IMR-90 (cell line): ENCODE measurements at regions not wholly inside any gene's neighbourhood (a gene's known extent, or its start where the extent isn't known, plus 50 kb on each side); places are given as distances from the start of the nearest gene placed in this dataset.
A peak's percentile ranks its signal among the peaks of the same experiment; 100 is the strongest.

Experiments used
- ATAC-seq: fragments of 200-7000 bp; cut with Tn5 transposase; 2 replicates; pipeline ENCODE4 v1.9.1; 2020; ENCODE audit warnings: low read depth, mild to moderate bottlenecking, moderate library complexity
- BruUV-seq: library from RNA; stranded (reverse); fragments of 400-500 nt; replicated peaks from 2 replicates; lab custom pipeline; 2021; lab: Mats Ljungman, UMichigan
- CTCF ChIA-PET: fragments of 300-600 bp; formaldehyde crosslinking; extraction: SDS; loops from one replicate; lab custom pipeline; 2021; ENCODE audit warnings: antibody characterized with exemption; lab: Yijun Ruan, JAX
- POLR2A ChIA-PET: fragments of 300-600 bp; sonication (Branson Sonifier 250); formaldehyde crosslinking; loops from one replicate; lab custom pipeline; 2022; ENCODE audit warnings: antibody characterized with exemption; ENCODE audit not compliant: unreplicated experiment; lab: Charles Lee
- DNase-seq: peaks from one replicate; pipeline ENCODE4 v3.0.0; 2013
- H2AFZ ChIP-seq: replicated peaks from 2 replicates; pipeline ENCODE3; 2013; ENCODE audit warnings: low read length, mild to moderate bottlenecking; ENCODE audit not compliant: poor library complexity
- H2AK5ac ChIP-seq: 2 replicates; pipeline ENCODE4 v1.6.1; 2013; ENCODE audit warnings: low read depth, low read length, inconsistent platforms
- H2AK9ac ChIP-seq: replicated peaks from 2 replicates; pipeline ENCODE3; 2013; ENCODE audit warnings: mild to moderate bottlenecking, low read depth, low read length, moderate library complexity; ENCODE audit not compliant: poor library complexity
- H2BK120ac ChIP-seq: 2 replicates; pipeline ENCODE4 v1.6.1; 2013; ENCODE audit warnings: low read depth, low read length, inconsistent platforms
- H2BK15ac ChIP-seq: 3 replicates; pipeline ENCODE4 v1.6.1; 2013; ENCODE audit warnings: low read depth, low read length, inconsistent platforms
- H2BK20ac ChIP-seq: 2 replicates; pipeline ENCODE4 v1.6.1; 2013; ENCODE audit warnings: low read depth, mild to moderate bottlenecking, inconsistent platforms, low read length, moderate library complexity
- H2BK5ac ChIP-seq: 2 replicates; pipeline ENCODE4 v1.6.1; 2013; ENCODE audit warnings: mild to moderate bottlenecking, low read depth, low read length, inconsistent platforms; ENCODE audit not compliant: poor library complexity, severe bottlenecking
- H3K14ac ChIP-seq: replicated peaks from 2 replicates; pipeline ENCODE4 v1.6.1; 2013; ENCODE audit warnings: low read depth, low read length, inconsistent platforms
- H3K18ac ChIP-seq: 2 replicates; pipeline ENCODE4 v1.6.1; 2013; ENCODE audit warnings: low read depth, low read length, control low read depth
- H3K23ac ChIP-seq: 2 replicates; pipeline ENCODE4 v1.6.1; 2013; ENCODE audit warnings: low read depth, low read length, inconsistent platforms
- H3K27ac ChIP-seq: 2 replicates; pipeline ENCODE4 v1.5.1; 2013; ENCODE audit warnings: mild to moderate bottlenecking, control low read depth, low read length; ENCODE audit not compliant: insufficient read depth
- H3K27me3 ChIP-seq: 2 replicates; pipeline ENCODE4 v1.6.1; 2013; ENCODE audit warnings: low read length; ENCODE audit not compliant: control insufficient read depth, insufficient read depth
- H3K36me3 ChIP-seq: 2 replicates; pipeline ENCODE4 v1.6.1; 2013; ENCODE audit warnings: low read length, mixed read lengths; ENCODE audit not compliant: control insufficient read depth, insufficient read depth
- H3K4ac ChIP-seq: 2 replicates; pipeline ENCODE4 v1.6.1; 2013; ENCODE audit warnings: low read depth, low read length, inconsistent platforms
- H3K4me1 ChIP-seq: 2 replicates; pipeline ENCODE4 v1.6.1; 2013; ENCODE audit warnings: low read length, mixed read lengths; ENCODE audit not compliant: control insufficient read depth, insufficient read depth
- H3K4me2 ChIP-seq: 2 replicates; pipeline ENCODE4 v1.6.1; 2013; ENCODE audit warnings: low read depth, mild to moderate bottlenecking, control low read depth, low read length, moderate library complexity
- H3K4me3 ChIP-seq: 2 replicates; pipeline ENCODE4 v1.5.1; 2013; ENCODE audit warnings: low read depth, mild to moderate bottlenecking, control low read depth, low read length, moderate library complexity; ENCODE audit not compliant: insufficient read depth
- H3K56ac ChIP-seq: 2 replicates; pipeline ENCODE4 v1.6.1; 2013; ENCODE audit warnings: low read length, inconsistent platforms; ENCODE audit not compliant: insufficient read depth; ENCODE audit errors: extremely low read depth
- H3K79me1 ChIP-seq, 2 experiments: 2 replicates each; pipeline ENCODE4 v1.6.1; 2013; ENCODE audit warnings: low read length in 2 of 2, inconsistent platforms in 1 of 2, low read depth in 1 of 2
- H3K9ac ChIP-seq: 2 replicates; pipeline ENCODE4 v1.6.1; 2013; ENCODE audit warnings: low read depth, low read length, control low read depth
- H3K9me1 ChIP-seq: 2 replicates; pipeline ENCODE4 v1.6.1; 2013; ENCODE audit warnings: low read length, inconsistent platforms; ENCODE audit not compliant: insufficient read depth
- H3K9me3 ChIP-seq: 2 replicates; pipeline ENCODE4 v1.6.1; 2013; ENCODE audit warnings: low read length; ENCODE audit not compliant: control insufficient read depth, insufficient read depth
- H4K20me1 ChIP-seq: 2 replicates; pipeline ENCODE4 v1.6.1; 2013; ENCODE audit warnings: low read length, inconsistent platforms; ENCODE audit not compliant: insufficient read depth
- H4K5ac ChIP-seq: 2 replicates; pipeline ENCODE4 v1.6.1; 2013; ENCODE audit warnings: mild to moderate bottlenecking, low read depth, low read length, control low read depth
- H4K8ac ChIP-seq, 2 experiments: 2 replicates each; pipeline ENCODE4 v1.6.1; 2013; ENCODE audit warnings: low read depth in 2 of 2, low read length in 2 of 2, control low read depth in 1 of 2, inconsistent platforms in 1 of 2
- H4K91ac ChIP-seq: 2 replicates; pipeline ENCODE4 v1.6.1; 2013; ENCODE audit warnings: low read depth, low read length, inconsistent platforms; ENCODE audit not compliant: insufficient read depth
- BHLHE40 ChIP-seq: fragments of 150-350 bp; IDR thresholded peaks from 2 replicates; pipeline ENCODE4 v1.6.1; 2016; ENCODE audit warnings: mild to moderate bottlenecking, low read depth, low read length
- CEBPB ChIP-seq: IDR thresholded peaks from 2 replicates; pipeline ENCODE4 v1.6.1; 2012; ENCODE audit warnings: low read depth, low read length, improper control_type of control experiment
- CHD1 ChIP-seq: IDR thresholded peaks from 2 replicates; pipeline ENCODE4 v1.6.1; 2012; ENCODE audit warnings: low read depth, low read length, improper control_type of control experiment
- CTCF ChIP-seq: conservative IDR thresholded peaks from 2 replicates; pipeline ENCODE4 v1.5.1; 2012; ENCODE audit warnings: mild to moderate bottlenecking, low read depth, low read length, improper control_type of control experiment
- ELK1 ChIP-seq: fragments of 150-350 bp; IDR thresholded peaks from 2 replicates; pipeline ENCODE4 v1.6.1; 2016; ENCODE audit warnings: low read depth, mild to moderate bottlenecking, low read length, moderate library complexity, borderline replicate concordance
- FOS ChIP-seq: fragments of 150-350 bp; IDR thresholded peaks from 2 replicates; pipeline ENCODE4 v1.6.1; 2016; ENCODE audit warnings: low read depth, low read length
- MAFK ChIP-seq: IDR thresholded peaks from 2 replicates; pipeline ENCODE4 v1.6.1; 2012; ENCODE audit warnings: low read depth, low read length, improper control_type of control experiment
- MAZ ChIP-seq: IDR thresholded peaks from 2 replicates; pipeline ENCODE4 v1.6.1; 2012; ENCODE audit warnings: low read depth, mild to moderate bottlenecking, low read length, improper control_type of control experiment, moderate library complexity, borderline replicate concordance
- MXI1 ChIP-seq: IDR thresholded peaks from 2 replicates; pipeline ENCODE4 v1.6.1; 2012; ENCODE audit warnings: low read depth, mild to moderate bottlenecking, low read length, moderate library complexity, borderline replicate concordance
- NFE2L2 ChIP-seq: fragments of 150-350 bp; IDR thresholded peaks from 2 replicates; pipeline ENCODE4 v1.6.1; 2016; ENCODE audit warnings: low read depth, mild to moderate bottlenecking, low read length
- POLR2A ChIP-seq: IDR thresholded peaks from 2 replicates; pipeline ENCODE4 v1.6.1; 2012; ENCODE audit warnings: mild to moderate bottlenecking, low read depth, low read length
- RAD21 ChIP-seq: IDR thresholded peaks from 2 replicates; pipeline ENCODE4 v1.6.1; 2012; ENCODE audit warnings: low read length, improper control_type of control experiment
- RCOR1 ChIP-seq: IDR thresholded peaks from 2 replicates; pipeline ENCODE4 v1.6.1; 2012; ENCODE audit warnings: mild to moderate bottlenecking, low read length, improper control_type of control experiment; ENCODE audit not compliant: insufficient replicate concordance
- RFX5 ChIP-seq: IDR thresholded peaks from 2 replicates; pipeline ENCODE4 v1.8.0; 2012; ENCODE audit warnings: low read depth, mild to moderate bottlenecking, low read length, moderate library complexity
- SMC3 ChIP-seq: fragments of 150-350 bp; IDR thresholded peaks from 2 replicates; pipeline ENCODE4 v1.6.1; 2016; ENCODE audit warnings: low read depth, mild to moderate bottlenecking, antibody characterized with exemption, low read length, moderate library complexity
- USF2 ChIP-seq: fragments of 150-350 bp; IDR thresholded peaks from 2 replicates; pipeline ENCODE4 v1.6.1; 2017; ENCODE audit warnings: mild to moderate bottlenecking, antibody characterized with exemption, low read length, low read depth
- WGBS, 2 experiments: methylation state at CpG; one replicate each; pipeline versions ENCODE4 v1.1.5 to v1.1.7; 2013; ENCODE audit warnings: missing lambda C conversion rate in 2 of 2; ENCODE audit not compliant: insufficient read length in 1 of 2; ENCODE audit errors: extremely low coverage in 2 of 2; 5-methylcytosine and 5-hydroxymethylcytosine counted together
- dilution Hi-C: fragments of 300-500 bp; cut with HindIII; formaldehyde crosslinking; loops from one replicate; pipeline ENCODE4 v1.14.3; 2018; ENCODE audit warnings: low sequenced_read_pairs; ENCODE audit not compliant: unreplicated experiment
- in situ Hi-C: fragments of 300-500 bp; cut with MboI; formaldehyde crosslinking; loops from 3 replicates; pipeline ENCODE4 v1.14.3; 2019; ENCODE audit warnings: low sequenced_read_pairs, inconsistent platforms, mixed read lengths
- intact Hi-C: fragments of 100-400 bp; cut with micrococcal nuclease; formaldehyde crosslinking; loops from 2 replicates; pipeline ENCODE4 v1.10.0; 2022

GRCh38 chr11:115627666-115628460 is 123.6 kb upstream of the CADM1 start:
- H2BK120ac ChIP-seq: no peak overlapping the region
- ATAC-seq: no peak
- no TSS peak for BruUV-seq
- peaks cover 6% of the 10 kb centered on the region for H3K4me1 ChIP-seq
- no peak overlapping the region for H3K4me3 ChIP-seq
- CTCF ChIA-PET: no interaction called here
- no peaks in the 10 kb centered on the region for H3K79me1 ChIP-seq
- POLR2A ChIA-PET: no interaction called here
- no peak overlapping the region for H4K91ac ChIP-seq
- no peak overlapping the region for H4K5ac ChIP-seq
- no peak overlapping the region for H3K4me2 ChIP-seq
- no peaks in the 10 kb centered on the region for H4K20me1 ChIP-seq
- H2AK9ac ChIP-seq: peak overlapping the region; percentile 25
- H2BK5ac ChIP-seq: no peak overlapping the region
- H3K4ac ChIP-seq: no peak overlapping the region
- no peaks in the 10 kb centered on the region for H3K9me3 ChIP-seq
- no peak overlapping the region for H4K8ac ChIP-seq
- 96% methylated on average over 6 of the region's 13 CpGs; no CpG with 5 or more reads in 1 of the 2 experiments for WGBS, 2 experiments
- H3K9ac ChIP-seq: no peak overlapping the region
- peaks cover 4% of the 10 kb centered on the region for H3K9me1 ChIP-seq
- H3K56ac ChIP-seq: no peak overlapping the region
- no peak overlapping the region for H2BK20ac ChIP-seq
- no peak for DNase-seq
- TF ChIP-seq USF2 (no peak), CEBPB (no peak), MXI1 (no peak), CHD1 (no peak), BHLHE40 (no peak), RAD21 (no peak), MAZ (no peak), CTCF (no peak), MAFK (no peak), FOS (no peak), POLR2A (no peak), RCOR1 (no peak), RFX5 (no peak), NFE2L2 (no peak), SMC3 (no peak), ELK1 (no peak)
- dilution Hi-C loops (no loop called here), intact Hi-C loops (no loop called here), in situ Hi-C loops (no loop called here)
- H2AFZ ChIP-seq: no peak overlapping the region
- H2BK15ac ChIP-seq: no peak overlapping the region; the same call in 2 of the 3 replicates
- H3K23ac ChIP-seq: no peak overlapping the region
- H3K18ac ChIP-seq: no peak overlapping the region
- H3K14ac ChIP-seq: 0 out of 2 replicates have a peak overlapping the region, but pooled peaks have one; percentile 16
- no peaks in the 10 kb centered on the region for H3K36me3 ChIP-seq
- H3K27me3 ChIP-seq: peaks cover 17% of the 10 kb centered on the region
- no peak overlapping the region for H2AK5ac ChIP-seq
- H3K27ac ChIP-seq: no peak overlapping the region
